ENCODE measurements at regions not wholly inside any gene's neighbourhood (a gene's known extent, or its start where the extent isn't known, plus 50 kb on each side); places are given as distances from the start of the nearest gene placed in this dataset.

- TF ChIP-seq CTCF (IDR thresholded peaks at IDR 0.05) = no peak
- no peak for TF ChIP-seq POLR2A (IDR thresholded peaks at IDR 0.05)
- no peak for TF ChIP-seq POLR2AphosphoS5 (IDR thresholded peaks at IDR 0.05)
Observed at GRCh38 chr2:12549641-12550040, 167.1 kb upstream of the TRIB2 start.
